Activated CD8-positive, alpha-beta T cell treated with anti-CD3 and anti-CD28 coated beads for 36 hours (primary cell): ENCODE measurements at regions not wholly inside any gene's neighbourhood (a gene's known extent, or its start where the extent isn't known, plus 50 kb on each side); places are given as distances from the start of the nearest gene placed in this dataset.

Source experiments
- ATAC-seq: fragments of 200-7000 bp; cut with Tn5 transposase; one replicate; pipeline ENCODE4 v1.10.0; 2021; ENCODE audit warnings: mild to moderate bottlenecking, moderate library complexity
- CTCF ChIA-PET: fragments of 350-600 bp; sonication (Branson Sonifier 250); formaldehyde crosslinking; loops from one replicate; lab custom pipeline; 2021; ENCODE audit warnings: antibody characterized with exemption; lab: Charles Lee
- POLR2A ChIA-PET: fragments of 350-600 bp; sonication (Branson Sonifier 250); formaldehyde crosslinking; loops from one replicate; lab custom pipeline; 2021; ENCODE audit warnings: antibody characterized with exemption; lab: Charles Lee
- DNase-seq: peaks from one replicate; pipeline ENCODE4 v3.0.0-alpha.2; 2020
- H3K27ac Mint-ChIP-seq: one replicate; pipeline ENCODE4 v1.8.0; 2021; ENCODE audit warnings: mild to moderate bottlenecking, mixed read lengths
- H3K27me3 Mint-ChIP-seq: one replicate; pipeline ENCODE4 v1.8.0; 2021; ENCODE audit warnings: mixed read lengths
- H3K36me3 Mint-ChIP-seq: one replicate; pipeline ENCODE4 v1.8.0; 2021; ENCODE audit warnings: low read depth, mixed read lengths
- H3K4me1 Mint-ChIP-seq: one replicate; pipeline ENCODE4 v1.8.0; 2021; ENCODE audit warnings: low read depth, mixed read lengths
- H3K4me3 Mint-ChIP-seq: one replicate; pipeline ENCODE4 v1.8.0; 2021; ENCODE audit warnings: mild to moderate bottlenecking, moderate library complexity, mixed read lengths
- H3K9me3 Mint-ChIP-seq: one replicate; pipeline ENCODE4 v1.8.0; 2021; ENCODE audit warnings: mixed read lengths
- CTCF ChIP-seq: fragments of 200-600 bp; IDR thresholded peaks from one replicate; pipeline ENCODE4 v1.8.0; 2022; ENCODE audit warnings: antibody characterized with exemption, mild to moderate bottlenecking
- intact Hi-C: fragments of 100-400 bp; cut with micrococcal nuclease; formaldehyde crosslinking; loops from one replicate; pipeline ENCODE4 v1.10.0; 2022

GRCh38 chr3:68648494-68648893 lies 283.9 kb downstream of the TAFA4 start:
- ChIA-PET CTCF (no interaction called here), POLR2A (no interaction called here)
- no peak for TF ChIP-seq CTCF
- no peaks in the 10 kb centered on the region for H3K9me3 Mint-ChIP-seq
- no peak for DNase-seq
- no peaks in the 10 kb centered on the region for H3K4me1 Mint-ChIP-seq
- no peak overlapping the region for H3K4me3 Mint-ChIP-seq
- ATAC-seq: no peak
- intact Hi-C loops: no loop called here
- no peaks in the 10 kb centered on the region for H3K36me3 Mint-ChIP-seq
- peaks cover 2% of the 10 kb centered on the region for H3K27me3 Mint-ChIP-seq
- H3K27ac Mint-ChIP-seq: no peak overlapping the region

GRCh38 chr3:68631850-68632545 lies 300.3 kb downstream of the TAFA4 start:
- ATAC-seq (no peak), DNase-seq (no peak)
- Mint-ChIP-seq H3K4me1 (no peaks in the 10 kb centered on the region), H3K9me3 (no peaks in the 10 kb centered on the region), H3K27me3 (peaks cover 5% of the 10 kb centered on the region), H3K4me3 (no peak overlapping the region), H3K36me3 (no peaks in the 10 kb centered on the region), H3K27ac (no peak overlapping the region)
- no peak for TF ChIP-seq CTCF
- ChIA-PET CTCF (no interaction called here), POLR2A (no interaction called here)
- intact Hi-C loops: no loop called here

- DNase-seq (no peak), ATAC-seq (no peak)
- no peaks in the 10 kb centered on the region for H3K4me1 Mint-ChIP-seq
- ChIA-PET CTCF (interaction anchor here (1.2 kb wide), 1 partner anchor 9 kb away, joined by 3 read pairs; no protein-coding TSS in a partner anchor), POLR2A (no interaction called here)
- no peaks in the 10 kb centered on the region for H3K36me3 Mint-ChIP-seq
- intact Hi-C loops: no loop called here
- H3K27ac Mint-ChIP-seq: no peak overlapping the region
- H3K4me3 Mint-ChIP-seq: no peak overlapping the region
- no peaks in the 10 kb centered on the region for H3K9me3 Mint-ChIP-seq
- no peak for TF ChIP-seq CTCF
- no peaks in the 10 kb centered on the region for H3K27me3 Mint-ChIP-seq
These were observed 312.1 kb downstream of the TAFA4 start for GRCh38 chr3:68620211-68620610.

GRCh38 chr3:68614087-68614486 lies 318.3 kb downstream of the TAFA4 start:
- intact Hi-C loops: no loop called here

More at GRCh38 chr3:68614087-68614486, 318.3 kb downstream of the TAFA4 start:
- Mint-ChIP-seq H3K9me3 (peaks cover 10% of the 10 kb centered on the region), H3K4me1 (no peaks in the 10 kb centered on the region), H3K36me3 (no peaks in the 10 kb centered on the region), H3K4me3 (no peak overlapping the region), H3K27ac (no peak overlapping the region), H3K27me3 (no peaks in the 10 kb centered on the region)
- ChIA-PET CTCF (no interaction called here), POLR2A (no interaction called here)
- no peak for TF ChIP-seq CTCF
- DNase-seq (no peak), ATAC-seq (no peak)
